Astrocyte (in vitro differentiated cells and primary cell): ENCODE measurements at regions not wholly inside any gene's neighbourhood (a gene's known extent, or its start where the extent isn't known, plus 50 kb on each side); places are given as distances from the start of the nearest gene placed in this dataset.

Source experiments
- CTCF ChIP-seq: IDR thresholded peaks from 2 replicates; pipeline ENCODE4 v1.5.1; 2011; ENCODE audit warnings: low read depth, mild to moderate bottlenecking, inconsistent platforms, low read length, moderate library complexity; ENCODE audit not compliant: insufficient read depth
- EZH2 ChIP-seq: IDR thresholded peaks from 2 replicates; pipeline ENCODE4 v1.6.1; 2012; ENCODE audit warnings: mild to moderate bottlenecking, low read length, inconsistent platforms; ENCODE audit not compliant: insufficient read depth

DNA sequence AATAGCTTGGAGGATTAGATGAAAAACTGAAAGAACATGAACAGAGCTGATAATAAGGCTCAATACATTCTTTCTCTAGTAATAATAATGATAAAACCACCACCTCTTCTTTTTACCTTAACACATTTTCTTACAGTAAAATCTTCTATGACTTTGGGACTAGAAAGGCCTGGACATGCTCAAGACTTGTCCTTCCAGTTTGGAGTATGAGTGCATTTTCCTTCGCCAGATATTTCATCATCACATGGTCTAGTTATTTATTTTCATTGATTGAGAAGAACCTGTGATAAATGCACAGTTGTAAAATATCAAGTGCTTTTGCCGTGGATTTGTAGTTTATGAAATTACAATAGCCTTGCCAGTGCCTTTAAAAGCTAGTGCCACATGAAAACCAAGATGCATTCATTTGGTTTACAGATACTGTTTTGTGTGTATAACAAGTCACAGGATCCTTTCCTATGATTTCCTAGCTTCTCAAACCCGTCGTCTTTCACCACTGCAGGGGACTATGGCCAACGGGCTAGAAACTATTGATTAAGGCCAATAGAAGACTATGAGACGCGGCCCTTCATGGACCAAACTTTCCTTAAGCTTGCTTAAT is 200.2 kb upstream of the ZNF217 start:
- no peak for TF ChIP-seq CTCF
- TF ChIP-seq EZH2 = no peak
